ENCODE measurements at regions not wholly inside any gene's neighbourhood (a gene's known extent, or its start where the extent isn't known, plus 50 kb on each side); places are given as distances from the start of the nearest gene placed in this dataset.

- no peak for DNase-seq (ENCODE audit: extremely low read depth, low read depth)
- no peak overlapping the region for H3K4me3 ChIP-seq (replicated peaks; ENCODE audit: low read depth, low read length)
- TF ChIP-seq CTCF (IDR thresholded peaks at IDR 0.05; ENCODE audit: low read depth, low read length, missing control alignments), result no peak
Observed at GRCh38 chr16:52056259-52056658, 490.7 kb downstream of the TOX3 start.

- DNase-seq (ENCODE audit: extremely low read depth, low read depth), result no peak
- TF ChIP-seq CTCF (IDR thresholded peaks at IDR 0.05; ENCODE audit: low read depth, low read length, missing control alignments), result no peak
- H3K4me3 ChIP-seq (replicated peaks; ENCODE audit: low read depth, low read length), result no peak overlapping the region
Observed at GRCh38 chr16:52055381-52055780, 491.6 kb downstream of the TOX3 start.

- no peak for DNase-seq (ENCODE audit: extremely low read depth, low read depth)
- no peak for TF ChIP-seq CTCF (IDR thresholded peaks at IDR 0.05; ENCODE audit: low read depth, low read length, missing control alignments)
- H3K4me3 ChIP-seq (replicated peaks; ENCODE audit: low read depth, low read length), result no peak overlapping the region
Observed at GRCh38 chr16:52054326-52054725, 492.6 kb downstream of the TOX3 start.

- H3K4me3 ChIP-seq (replicated peaks; ENCODE audit: low read depth, low read length), result no peak overlapping the region
- no peak for TF ChIP-seq CTCF (IDR thresholded peaks at IDR 0.05; ENCODE audit: low read depth, low read length, missing control alignments)
- DNase-seq (ENCODE audit: extremely low read depth, low read depth), result no peak
Observed at GRCh38 chr16:52052818-52053217, 494.1 kb downstream of the TOX3 start.

GRCh38 chr16:52051414-52052172 is 495.4 kb downstream of the TOX3 start:
- DNase-seq (ENCODE audit: extremely low read depth, low read depth), result no peak
- no peak for TF ChIP-seq CTCF (IDR thresholded peaks at IDR 0.05; ENCODE audit: low read depth, low read length, missing control alignments)
- no peak overlapping the region for H3K4me3 ChIP-seq (replicated peaks; ENCODE audit: low read depth, low read length)

GRCh38 chr16:52050418-52050817 is 496.5 kb downstream of the TOX3 start:
- DNase-seq (ENCODE audit: extremely low read depth, low read depth), result no peak
- no peak for TF ChIP-seq CTCF (IDR thresholded peaks at IDR 0.05; ENCODE audit: low read depth, low read length, missing control alignments)

GRCh38 chr16:52035436-52035835 is 511.5 kb downstream of the TOX3 start:
- no peak for TF ChIP-seq CTCF (IDR thresholded peaks at IDR 0.05; ENCODE audit: low read depth, low read length, missing control alignments)
- DNase-seq (ENCODE audit: extremely low read depth, low read depth), result no peak
- H3K4me3 ChIP-seq (replicated peaks; ENCODE audit: low read depth, low read length), result no peak overlapping the region

More at GRCh38 chr16:52050418-52050817, 496.5 kb downstream of the TOX3 start:
- H3K4me3 ChIP-seq (replicated peaks; ENCODE audit: low read depth, low read length), result no peak overlapping the region

Measured in HFF-Myc (cell line).